Thyroid gland (tissue), 4 donors: ENCODE measurements at regions not wholly inside any gene's neighbourhood (a gene's known extent, or its start where the extent isn't known, plus 50 kb on each side); places are given as distances from the start of the nearest gene placed in this dataset.

Experiments used
- DNase-seq, 2 donors: peaks; one replicate each; pipeline ENCODE4 v3.0.0-alpha.2; 2019
- H3K27ac ChIP-seq, 3 donors: fragments of 200-600 bp; sonication (generic); 1 replicate in 2 of 3; 2 replicates in 1 of 3; pipeline ENCODE4 v1.5.1; 2016 to 2019; ENCODE audit warnings: mild to moderate bottlenecking in 1 of 3, moderate library complexity in 1 of 3
- H3K27me3 ChIP-seq: fragments of 200-600 bp; sonication (generic); one replicate; pipeline ENCODE4 v1.5.1; 2019
- H3K36me3 ChIP-seq, 2 donors: fragments of 200-600 bp; sonication (generic); one replicate each; pipeline ENCODE4 v1.5.1; 2016 to 2019
- H3K4me1 ChIP-seq, 2 donors: fragments of 200-600 bp; sonication (generic); one replicate each; pipeline ENCODE4 v1.5.1; 2017 to 2019
- H3K4me3 ChIP-seq, 3 donors: fragments of 200-600 bp; sonication (generic); replicated peaks in 1 of 3; 1 replicate in 2 of 3; 2 replicates in 1 of 3; pipeline ENCODE4 v1.5.1; 2016; ENCODE audit warnings: mild to moderate bottlenecking in 1 of 3
- H3K9me3 ChIP-seq: fragments of 200-600 bp; sonication (generic); one replicate; pipeline ENCODE4 v1.5.1; 2017
- POLR2A ChIP-seq, 2 donors: fragments of 450-650 bp; IDR thresholded peaks; one replicate each; pipeline ENCODE4 v1.6.1; 2017; ENCODE audit warnings: antibody characterized with exemption in 2 of 2, mild to moderate bottlenecking in 2 of 2, moderate library complexity in 1 of 2
- WGBS, 2 donors: methylation state at CpG; one replicate each; pipeline ENCODE4 v1.1.5; 2017; 5-methylcytosine and 5-hydroxymethylcytosine counted together
- intact Hi-C: fragments of 100-400 bp; cut with DNase I; formaldehyde crosslinking; loops from one replicate; pipeline ENCODE4 v1.15.1; 2023
- TF ChIP-seq, protein P1 (sequence below), 6 experiments: fragments of 200-600 bp in 3 of 6; fragments of 450-650 bp in 3 of 6; sonication (generic) in 3 of 6; IDR thresholded peaks; one replicate each; pipeline ENCODE4 v1.5.1; 2016 to 2019; ENCODE audit warnings: antibody characterized with exemption in 6 of 6, mild to moderate bottlenecking in 2 of 6, inconsistent platforms in 1 of 6, moderate library complexity in 1 of 6

DNA sequence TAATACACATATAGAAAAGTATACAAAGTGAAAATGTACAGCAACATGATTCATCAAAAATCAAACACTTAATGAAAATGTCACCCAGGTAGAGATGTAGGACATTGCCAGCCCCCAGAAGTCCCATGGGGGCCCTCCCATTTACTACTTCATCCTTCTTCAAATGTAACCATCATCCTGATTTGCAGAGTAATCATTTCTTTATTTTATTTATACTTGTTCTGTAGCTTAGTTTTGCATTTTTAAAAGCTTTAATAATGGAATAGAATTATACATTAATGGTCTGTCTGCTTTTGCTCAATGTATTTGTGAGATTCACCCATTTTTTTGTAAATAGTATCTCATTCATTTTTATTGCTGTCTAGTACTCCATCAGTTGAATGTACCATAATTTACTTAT is 96.8 kb upstream of the CD55 start:
- TF ChIP-seq POLR2A (IDR thresholded peaks at IDR 0.05): no peak
- TF ChIP-seq, protein P1, sequence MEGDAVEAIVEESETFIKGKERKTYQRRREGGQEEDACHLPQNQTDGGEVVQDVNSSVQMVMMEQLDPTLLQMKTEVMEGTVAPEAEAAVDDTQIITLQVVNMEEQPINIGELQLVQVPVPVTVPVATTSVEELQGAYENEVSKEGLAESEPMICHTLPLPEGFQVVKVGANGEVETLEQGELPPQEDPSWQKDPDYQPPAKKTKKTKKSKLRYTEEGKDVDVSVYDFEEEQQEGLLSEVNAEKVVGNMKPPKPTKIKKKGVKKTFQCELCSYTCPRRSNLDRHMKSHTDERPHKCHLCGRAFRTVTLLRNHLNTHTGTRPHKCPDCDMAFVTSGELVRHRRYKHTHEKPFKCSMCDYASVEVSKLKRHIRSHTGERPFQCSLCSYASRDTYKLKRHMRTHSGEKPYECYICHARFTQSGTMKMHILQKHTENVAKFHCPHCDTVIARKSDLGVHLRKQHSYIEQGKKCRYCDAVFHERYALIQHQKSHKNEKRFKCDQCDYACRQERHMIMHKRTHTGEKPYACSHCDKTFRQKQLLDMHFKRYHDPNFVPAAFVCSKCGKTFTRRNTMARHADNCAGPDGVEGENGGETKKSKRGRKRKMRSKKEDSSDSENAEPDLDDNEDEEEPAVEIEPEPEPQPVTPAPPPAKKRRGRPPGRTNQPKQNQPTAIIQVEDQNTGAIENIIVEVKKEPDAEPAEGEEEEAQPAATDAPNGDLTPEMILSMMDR (IDR thresholded peaks at IDR 0.05): no peak
- DNase-seq: no peak
- Histone ChIP-seq H3K4me1 (peaks cover 0 to 6% of the 10 kb centered on the region in 2 donors), H3K4me3 (no peak overlapping the region), H3K27ac (no peak overlapping the region), H3K36me3 (no peaks in the 10 kb centered on the region), H3K27me3 (no peaks in the 10 kb centered on the region), H3K9me3 (no peaks in the 10 kb centered on the region)
- intact Hi-C loops: no loop called here

DNA sequence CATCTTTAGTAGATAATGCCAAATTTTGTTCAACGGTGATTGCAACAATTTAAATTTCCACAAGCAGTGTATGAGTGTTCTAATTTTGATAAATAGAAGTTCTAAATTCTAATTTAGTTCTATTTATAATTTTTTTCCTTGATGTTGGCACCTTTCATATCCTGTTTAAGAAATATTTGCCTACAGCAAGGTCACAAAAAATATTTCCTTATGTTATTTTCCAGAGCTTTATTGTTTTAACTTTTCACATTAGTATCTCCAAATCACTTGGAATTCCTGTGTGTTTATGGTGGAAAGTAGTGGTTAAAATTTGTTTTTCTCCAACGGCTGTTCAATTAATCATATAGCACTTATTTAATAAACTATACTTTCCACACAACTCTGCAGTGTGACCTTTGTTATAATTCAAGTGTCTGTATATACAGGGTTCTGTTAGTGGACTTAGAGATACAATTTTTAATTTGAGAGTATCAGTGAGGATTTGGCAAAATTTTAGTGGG is 94.3 kb upstream of the CD55 start:
- Histone ChIP-seq H3K4me1 (peaks cover 0 to 6% of the 10 kb centered on the region in 2 donors), H3K4me3 (no peak overlapping the region), H3K9me3 (no peaks in the 10 kb centered on the region), H3K27me3 (no peaks in the 10 kb centered on the region), H3K36me3 (no peaks in the 10 kb centered on the region), H3K27ac (no peak overlapping the region)
- intact Hi-C loops: no loop called here
- WGBS, 2 donors: 63 to 74% methylated on average over 2 of the region's 2 CpGs
- no peak for TF ChIP-seq POLR2A (IDR thresholded peaks at IDR 0.05)
- TF ChIP-seq, protein P1 (IDR thresholded peaks at IDR 0.05): no peak
- no peak for DNase-seq

DNA sequence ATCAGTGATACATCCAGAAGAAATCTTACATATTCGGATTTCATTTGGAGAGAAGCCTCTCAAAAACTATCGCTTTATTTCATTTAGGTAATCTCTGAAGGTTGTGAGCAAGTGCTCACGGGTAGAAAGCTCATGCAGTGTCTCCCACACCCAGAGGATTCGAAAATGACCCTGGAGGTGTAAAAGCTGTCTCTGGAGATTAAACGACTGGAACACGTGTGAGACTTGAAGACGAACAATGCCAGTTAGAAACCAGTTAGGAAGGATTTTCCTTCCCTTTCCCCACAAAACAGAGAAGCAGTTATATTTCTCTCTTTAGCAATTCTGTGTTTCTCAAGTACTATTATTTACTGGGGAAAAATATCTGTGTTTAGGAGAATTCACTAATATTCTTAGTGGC is 92.5 kb upstream of the CD55 start:
- Histone ChIP-seq H3K4me3 (no peak overlapping the region), H3K27me3 (no peaks in the 10 kb centered on the region), H3K9me3 (no peaks in the 10 kb centered on the region), H3K4me1 (no peaks in the 10 kb centered on the region), H3K27ac (no peak overlapping the region), H3K36me3 (no peaks in the 10 kb centered on the region)
- 77 to 83% methylated on average over 7 of the region's 7 CpGs for WGBS, 2 donors
- DNase-seq: no peak
- intact Hi-C loops: no loop called here
- TF ChIP-seq, protein P1 (IDR thresholded peaks at IDR 0.05): no peak
- no peak for TF ChIP-seq POLR2A (IDR thresholded peaks at IDR 0.05)

DNA sequence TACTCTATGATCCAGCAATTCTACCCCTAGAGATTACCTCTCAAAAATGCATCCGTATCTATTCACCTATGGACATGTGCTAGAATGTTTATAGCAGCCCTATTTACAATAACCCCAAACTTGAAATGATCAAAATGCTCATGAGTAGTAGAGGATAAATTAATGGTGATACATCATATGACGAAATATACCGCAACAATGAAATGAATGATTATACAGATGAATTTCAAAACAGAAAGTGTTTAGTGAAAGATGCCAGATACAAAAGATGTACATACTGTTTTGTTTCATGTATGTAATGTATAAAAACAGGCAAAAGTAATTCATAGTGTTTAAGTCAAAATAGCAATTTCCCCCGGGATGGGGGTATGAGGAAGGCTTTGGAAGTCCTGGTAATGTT is 91.0 kb upstream of the CD55 start:
- Histone ChIP-seq H3K36me3 (no peaks in the 10 kb centered on the region), H3K27ac (no peak overlapping the region), H3K27me3 (no peaks in the 10 kb centered on the region), H3K4me3 (no peak overlapping the region), H3K4me1 (no peaks in the 10 kb centered on the region), H3K9me3 (no peaks in the 10 kb centered on the region)
- intact Hi-C loops: no loop called here
- 64 to 67% methylated on average over 4 of the region's 4 CpGs for WGBS, 2 donors
- no peak for TF ChIP-seq POLR2A (IDR thresholded peaks at IDR 0.05)
- TF ChIP-seq, protein P1 (IDR thresholded peaks at IDR 0.05): no peak
- no peak for DNase-seq

DNA sequence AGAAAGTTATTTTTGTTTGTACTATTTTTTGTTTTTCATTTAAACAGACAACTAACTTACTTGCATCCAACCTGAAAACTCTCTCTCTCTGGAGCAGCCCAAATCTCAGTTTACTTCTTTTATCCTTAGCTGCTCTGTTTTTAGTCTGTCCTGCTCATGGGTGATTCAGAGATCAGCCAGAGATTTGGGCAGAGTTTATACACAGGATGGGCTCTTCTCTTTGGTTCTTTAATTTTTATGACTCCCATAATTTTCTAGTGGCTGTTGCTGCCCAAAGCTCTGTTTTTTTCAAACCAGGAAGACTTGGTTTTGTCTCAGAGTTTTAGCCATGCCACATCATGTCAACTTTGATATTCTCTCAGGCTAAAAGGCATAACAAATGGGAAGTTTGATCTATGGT is 86.8 kb upstream of the CD55 start:
- Histone ChIP-seq H3K9me3 (no peaks in the 10 kb centered on the region), H3K27me3 (no peaks in the 10 kb centered on the region), H3K4me1 (no peaks in the 10 kb centered on the region), H3K4me3 (no peak overlapping the region), H3K27ac (no peak overlapping the region), H3K36me3 (no peaks in the 10 kb centered on the region)
- DNase-seq: no peak
- intact Hi-C loops: no loop called here
- TF ChIP-seq, protein P1 (IDR thresholded peaks at IDR 0.05): no peak
- no peak for TF ChIP-seq POLR2A (IDR thresholded peaks at IDR 0.05)
